Panc1 (cell line): ENCODE measurements at regions not wholly inside any gene's neighbourhood (a gene's known extent, or its start where the extent isn't known, plus 50 kb on each side); places are given as distances from the start of the nearest gene placed in this dataset.

ENCODE experiments used
- ATAC-seq: fragments of 200-7000 bp; cut with Tn5 transposase; 2 replicates; pipeline ENCODE4 v1.9.1; 2020; ENCODE audit warnings: mild to moderate bottlenecking, moderate library complexity
- BruUV-seq: library from RNA; stranded (reverse); fragments of 400-500 nt; replicated peaks from 2 replicates; lab custom pipeline; 2021; lab: Mats Ljungman, UMichigan
- CTCF ChIA-PET: fragments of 300-600 bp; sonication (Branson Sonifier 250); formaldehyde crosslinking; loops from one replicate; lab custom pipeline; 2022; ENCODE audit warnings: antibody characterized with exemption; lab: Charles Lee
- POLR2A ChIA-PET: fragments of 300-600 bp; sonication (Branson Sonifier 250); formaldehyde crosslinking; loops from one replicate; lab custom pipeline; 2022; ENCODE audit warnings: antibody characterized with exemption; lab: Charles Lee
- DNase-seq: peaks from one replicate; pipeline ENCODE4 v3.0.0-alpha.2; 2010; ENCODE audit warnings: low read depth, low spot score
- H3K27ac ChIP-seq: 2 replicates; pipeline ENCODE4 v1.5.1; 2011; ENCODE audit warnings: mild to moderate bottlenecking, low read length, inconsistent platforms
- H3K27me3 ChIP-seq: fragments of 200-500 bp; sonication (Bioruptor generic); 2 replicates; pipeline ENCODE4 v1.6.0; 2014; ENCODE audit warnings: low read length, inconsistent platforms; ENCODE audit not compliant: control insufficient read depth, insufficient read depth
- H3K36me3 ChIP-seq: fragments of 200-500 bp; sonication (Bioruptor generic); 2 replicates; pipeline ENCODE4 v1.5.1; 2014; ENCODE audit warnings: inconsistent platforms, mild to moderate bottlenecking, low read length, moderate library complexity; ENCODE audit not compliant: control insufficient read depth, insufficient read depth
- H3K4me1 ChIP-seq: 2 replicates; pipeline ENCODE4 v1.5.1; 2011; ENCODE audit warnings: inconsistent platforms, mild to moderate bottlenecking, low read length, moderate library complexity; ENCODE audit not compliant: control insufficient read depth, insufficient read depth
- H3K4me3 ChIP-seq, 2 experiments: 2 replicates each; pipeline ENCODE4 v1.5.1; 2011 to 2012; ENCODE audit warnings: low read depth in 2 of 2, low read length in 2 of 2, mild to moderate bottlenecking in 2 of 2, inconsistent platforms in 1 of 2, moderate library complexity in 1 of 2
- H3K9me3 ChIP-seq: fragments of 200-500 bp; sonication (Bioruptor generic); 2 replicates; pipeline ENCODE4 v1.5.1; 2014; ENCODE audit warnings: low read depth, mild to moderate bottlenecking, inconsistent platforms, low read length, moderate library complexity; ENCODE audit not compliant: control insufficient read depth, insufficient read depth
- POLR2AphosphoS5 ChIP-seq: IDR thresholded peaks from 2 replicates; pipeline ENCODE4 v1.6.1; 2012; ENCODE audit warnings: mild to moderate bottlenecking, low read depth, low read length, moderate library complexity
- SIN3A ChIP-seq: IDR thresholded peaks from 2 replicates; pipeline ENCODE4 v1.6.1; 2012; ENCODE audit warnings: low read depth, mild to moderate bottlenecking, low read length, moderate library complexity, borderline replicate concordance; ENCODE audit not compliant: insufficient read depth
- TCF7L2 ChIP-seq: IDR thresholded peaks from 2 replicates; pipeline ENCODE4 v1.6.1; 2011; ENCODE audit warnings: mild to moderate bottlenecking, low read depth, low read length, inconsistent platforms
- in situ Hi-C: cut with HindIII; loops from 2 replicates; pipeline ENCODE4 v1.10.0; 2016; ENCODE audit warnings: low sequenced_read_pairs, low pct_unique_long_range_greater_than_20kb
- intact Hi-C: fragments of 100-400 bp; cut with micrococcal nuclease; formaldehyde crosslinking; loops from one replicate; pipeline ENCODE4 v1.10.0; 2022; ENCODE audit not compliant: unreplicated experiment
- TF ChIP-seq, protein P1 (sequence below): fragments of 450-650 bp; IDR thresholded peaks from 2 replicates; pipeline ENCODE4 v1.5.1; 2017; ENCODE audit warnings: mild to moderate bottlenecking
- TF ChIP-seq, protein P2 (sequence below), 2 experiments: IDR thresholded peaks; 2 replicates each; pipeline ENCODE4 v1.6.1; 2011 to 2012; ENCODE audit warnings: low read depth in 2 of 2, control low read depth in 1 of 2, low read length in 1 of 2, mild to moderate bottlenecking in 1 of 2, moderate library complexity in 1 of 2; ENCODE audit not compliant: insufficient read depth in 1 of 2

DNA sequence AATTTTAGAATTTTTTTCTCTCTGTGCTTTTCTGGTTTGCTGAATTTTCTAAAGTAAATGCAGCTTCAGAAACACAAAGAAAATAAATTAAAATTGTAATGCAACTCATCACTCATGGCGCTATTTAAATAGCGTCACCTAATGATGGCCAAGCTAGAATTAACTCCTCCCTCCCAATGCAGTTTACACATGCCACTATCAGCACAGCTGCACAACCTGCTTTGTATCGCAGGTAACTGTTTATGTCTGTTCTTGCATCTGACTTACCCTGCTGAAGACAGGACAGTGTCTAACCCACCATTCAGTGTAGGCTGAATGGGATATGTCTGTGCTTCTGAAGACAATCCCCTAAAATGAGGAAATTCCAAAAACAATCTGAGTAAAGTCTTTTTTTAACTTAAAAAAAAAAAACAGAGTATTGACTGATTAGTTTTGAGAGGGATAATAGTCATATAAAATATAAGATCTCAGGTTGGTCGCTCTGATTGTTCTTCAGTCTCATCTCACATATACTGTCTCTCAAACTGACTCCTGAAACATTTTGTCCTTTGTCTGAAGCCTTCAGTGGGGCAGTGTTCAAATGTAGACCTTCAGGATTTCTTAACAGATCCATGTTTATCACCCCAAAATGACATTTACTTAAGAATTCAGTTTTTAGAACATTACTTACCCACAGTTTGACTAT lies 271.4 kb downstream of the ZEB2 start:
- DNase-seq (no peak), ATAC-seq (no peak)
- ChIA-PET CTCF (no interaction called here), POLR2A (no interaction called here)
- Histone ChIP-seq H3K27me3 (no peaks in the 10 kb centered on the region), H3K4me1 (no peaks in the 10 kb centered on the region), H3K9me3 (no peaks in the 10 kb centered on the region), H3K27ac (no peak overlapping the region), H3K4me3 (no peak overlapping the region), H3K36me3 (no peaks in the 10 kb centered on the region)
- TF ChIP-seq TCF7L2 (no peak), SIN3A (no peak), POLR2AphosphoS5 (no peak)
- TF ChIP-seq, protein P1, sequence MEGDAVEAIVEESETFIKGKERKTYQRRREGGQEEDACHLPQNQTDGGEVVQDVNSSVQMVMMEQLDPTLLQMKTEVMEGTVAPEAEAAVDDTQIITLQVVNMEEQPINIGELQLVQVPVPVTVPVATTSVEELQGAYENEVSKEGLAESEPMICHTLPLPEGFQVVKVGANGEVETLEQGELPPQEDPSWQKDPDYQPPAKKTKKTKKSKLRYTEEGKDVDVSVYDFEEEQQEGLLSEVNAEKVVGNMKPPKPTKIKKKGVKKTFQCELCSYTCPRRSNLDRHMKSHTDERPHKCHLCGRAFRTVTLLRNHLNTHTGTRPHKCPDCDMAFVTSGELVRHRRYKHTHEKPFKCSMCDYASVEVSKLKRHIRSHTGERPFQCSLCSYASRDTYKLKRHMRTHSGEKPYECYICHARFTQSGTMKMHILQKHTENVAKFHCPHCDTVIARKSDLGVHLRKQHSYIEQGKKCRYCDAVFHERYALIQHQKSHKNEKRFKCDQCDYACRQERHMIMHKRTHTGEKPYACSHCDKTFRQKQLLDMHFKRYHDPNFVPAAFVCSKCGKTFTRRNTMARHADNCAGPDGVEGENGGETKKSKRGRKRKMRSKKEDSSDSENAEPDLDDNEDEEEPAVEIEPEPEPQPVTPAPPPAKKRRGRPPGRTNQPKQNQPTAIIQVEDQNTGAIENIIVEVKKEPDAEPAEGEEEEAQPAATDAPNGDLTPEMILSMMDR: no peak
- TF ChIP-seq, protein P2, sequence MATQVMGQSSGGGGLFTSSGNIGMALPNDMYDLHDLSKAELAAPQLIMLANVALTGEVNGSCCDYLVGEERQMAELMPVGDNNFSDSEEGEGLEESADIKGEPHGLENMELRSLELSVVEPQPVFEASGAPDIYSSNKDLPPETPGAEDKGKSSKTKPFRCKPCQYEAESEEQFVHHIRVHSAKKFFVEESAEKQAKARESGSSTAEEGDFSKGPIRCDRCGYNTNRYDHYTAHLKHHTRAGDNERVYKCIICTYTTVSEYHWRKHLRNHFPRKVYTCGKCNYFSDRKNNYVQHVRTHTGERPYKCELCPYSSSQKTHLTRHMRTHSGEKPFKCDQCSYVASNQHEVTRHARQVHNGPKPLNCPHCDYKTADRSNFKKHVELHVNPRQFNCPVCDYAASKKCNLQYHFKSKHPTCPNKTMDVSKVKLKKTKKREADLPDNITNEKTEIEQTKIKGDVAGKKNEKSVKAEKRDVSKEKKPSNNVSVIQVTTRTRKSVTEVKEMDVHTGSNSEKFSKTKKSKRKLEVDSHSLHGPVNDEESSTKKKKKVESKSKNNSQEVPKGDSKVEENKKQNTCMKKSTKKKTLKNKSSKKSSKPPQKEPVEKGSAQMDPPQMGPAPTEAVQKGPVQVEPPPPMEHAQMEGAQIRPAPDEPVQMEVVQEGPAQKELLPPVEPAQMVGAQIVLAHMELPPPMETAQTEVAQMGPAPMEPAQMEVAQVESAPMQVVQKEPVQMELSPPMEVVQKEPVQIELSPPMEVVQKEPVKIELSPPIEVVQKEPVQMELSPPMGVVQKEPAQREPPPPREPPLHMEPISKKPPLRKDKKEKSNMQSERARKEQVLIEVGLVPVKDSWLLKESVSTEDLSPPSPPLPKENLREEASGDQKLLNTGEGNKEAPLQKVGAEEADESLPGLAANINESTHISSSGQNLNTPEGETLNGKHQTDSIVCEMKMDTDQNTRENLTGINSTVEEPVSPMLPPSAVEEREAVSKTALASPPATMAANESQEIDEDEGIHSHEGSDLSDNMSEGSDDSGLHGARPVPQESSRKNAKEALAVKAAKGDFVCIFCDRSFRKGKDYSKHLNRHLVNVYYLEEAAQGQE (IDR thresholded peaks at IDR 0.05; ENCODE audit: insufficient read depth in 1 of 2, low read depth in 2 of 2, low read length in 1 of 2): no peak
- intact Hi-C loops: no loop called here
- in situ Hi-C loops: no loop called here
- BruUV-seq: no TSS peak

DNA sequence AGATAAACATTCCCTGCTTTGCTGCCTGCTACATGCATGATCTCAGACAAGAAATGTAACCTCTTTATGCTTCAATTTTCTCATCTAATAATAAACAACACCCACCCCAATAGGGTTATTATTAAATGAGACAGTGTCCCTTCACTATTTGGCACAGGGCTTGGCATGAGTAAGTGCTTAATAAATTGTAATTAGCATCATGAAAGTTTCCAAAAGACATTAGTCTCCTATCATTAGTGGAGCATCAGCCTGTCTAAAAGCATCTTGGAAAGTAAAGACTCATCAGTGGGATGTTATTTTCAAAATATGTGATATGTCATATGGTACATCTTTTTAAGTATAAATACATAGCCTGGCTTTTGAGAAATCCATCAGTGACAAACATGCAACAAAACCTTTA lies 275.0 kb downstream of the ZEB2 start:
- Histone ChIP-seq H3K27ac (no peak overlapping the region), H3K9me3 (no peaks in the 10 kb centered on the region), H3K4me3 (no peak overlapping the region), H3K27me3 (no peaks in the 10 kb centered on the region), H3K36me3 (no peaks in the 10 kb centered on the region), H3K4me1 (no peaks in the 10 kb centered on the region)
- CTCF ChIA-PET: no interaction called here
- BruUV-seq: no TSS peak
- ATAC-seq (no peak), DNase-seq (no peak)
- in situ Hi-C loops: no loop called here
- intact Hi-C loops: no loop called here
- no peak for TF ChIP-seq POLR2AphosphoS5
- TF ChIP-seq, protein P2 (IDR thresholded peaks at IDR 0.05; ENCODE audit: insufficient read depth in 1 of 2, low read depth in 2 of 2, low read length in 1 of 2): no peak
- TF ChIP-seq SIN3A: no peak
- TF ChIP-seq TCF7L2: no peak
- TF ChIP-seq, protein P1: no peak
- POLR2A ChIA-PET: no interaction called here
